Keratinocyte (primary cell): ENCODE measurements at regions not wholly inside any gene's neighbourhood (a gene's known extent, or its start where the extent isn't known, plus 50 kb on each side); places are given as distances from the start of the nearest gene placed in this dataset.

Source experiments
- DNase-seq: peaks from one replicate; pipeline ENCODE4 v3.0.0-alpha.2; 2011; ENCODE audit warnings: low read depth, missing footprints, low spot score
- FAIRE-seq: peaks from 2 replicates; lab custom pipeline; 2011; peaks lifted over from hg19 to GRCh38; lab: Jason Lieb, UNC
- H2AFZ ChIP-seq: 2 replicates; pipeline ENCODE4 v1.6.0; 2012; ENCODE audit warnings: low read length, control low read depth, inconsistent platforms; ENCODE audit not compliant: control insufficient read depth
- H3K27ac ChIP-seq: 2 replicates; pipeline ENCODE4 v1.5.1; 2011; ENCODE audit warnings: low read length; ENCODE audit not compliant: control insufficient read depth, insufficient read depth
- H3K27me3 ChIP-seq: 3 replicates; pipeline ENCODE4 v1.6.0; 2011; ENCODE audit warnings: low read length; ENCODE audit not compliant: control insufficient read depth, insufficient read depth; ENCODE audit errors: extremely low read depth
- H3K36me3 ChIP-seq, 2 experiments: 2 replicates in 1 of 2; 3 replicates in 1 of 2; pipeline ENCODE4 v1.5.1; 2011; ENCODE audit warnings: low read length in 2 of 2, mild to moderate bottlenecking in 1 of 2; ENCODE audit not compliant: control insufficient read depth in 2 of 2, insufficient read depth in 2 of 2; ENCODE audit errors: extremely low read depth in 1 of 2
- H3K4me1 ChIP-seq: 3 replicates; pipeline ENCODE4 v1.5.1; 2011; ENCODE audit warnings: low read length; ENCODE audit not compliant: control insufficient read depth, insufficient read depth; ENCODE audit errors: extremely low read depth
- H3K4me2 ChIP-seq: 3 replicates; pipeline ENCODE4 v1.6.0; 2011; ENCODE audit warnings: low read depth, low read length; ENCODE audit not compliant: control insufficient read depth, insufficient read depth; ENCODE audit errors: extremely low read depth
- H3K4me3 ChIP-seq, 3 experiments: fragments of 200-600 bp in 1 of 3; sonication (generic) in 1 of 3; 2 replicates in 2 of 3; 3 replicates in 1 of 3; pipeline ENCODE4 v1.5.1; 2011 to 2016; ENCODE audit warnings: low read length in 3 of 3, mild to moderate bottlenecking in 3 of 3, control low read depth in 2 of 3, inconsistent platforms in 1 of 3, low read depth in 1 of 3, mixed read lengths in 1 of 3, mixed run types in 1 of 3, moderate library complexity in 1 of 3; ENCODE audit not compliant: control insufficient read depth in 2 of 3, insufficient read depth in 2 of 3; ENCODE audit errors: extremely low read depth in 1 of 3
- H3K79me2 ChIP-seq: 2 replicates; pipeline ENCODE4 v1.6.0; 2012; ENCODE audit warnings: low read length; ENCODE audit not compliant: control insufficient read depth, insufficient read depth
- H3K9ac ChIP-seq: 3 replicates; pipeline ENCODE4 v1.6.0; 2011; ENCODE audit warnings: low read length; ENCODE audit not compliant: control insufficient read depth, insufficient read depth; ENCODE audit errors: extremely low read depth
- H3K9me1 ChIP-seq: 3 replicates; pipeline ENCODE4 v1.6.0; 2011; ENCODE audit warnings: low read length; ENCODE audit not compliant: control insufficient read depth, insufficient read depth; ENCODE audit errors: extremely low read depth
- H3K9me3 ChIP-seq: 2 replicates; pipeline ENCODE4 v1.5.1; 2012; ENCODE audit warnings: low read depth, low read length; ENCODE audit not compliant: control insufficient read depth
- H4K20me1 ChIP-seq: 3 replicates; pipeline ENCODE4 v1.6.0; 2011; ENCODE audit warnings: low read length; ENCODE audit not compliant: control insufficient read depth, insufficient read depth; ENCODE audit errors: extremely low read depth
- CTCF ChIP-seq, 3 experiments: IDR thresholded peaks in 1 of 3; conservative IDR thresholded peaks in 1 of 3; optimal IDR thresholded peaks in 1 of 3; 2 replicates in 2 of 3; 3 replicates in 1 of 3; pipeline versions ENCODE3 to v1.5.1; 2011; ENCODE audit warnings: low read length in 3 of 3, mild to moderate bottlenecking in 3 of 3, moderate library complexity in 2 of 3, control low read depth in 1 of 3, inconsistent platforms in 1 of 3; ENCODE audit not compliant: insufficient read depth in 2 of 3; ENCODE audit errors: extremely low read depth in 1 of 3
- EZH2 ChIP-seq: IDR thresholded peaks from one replicate; pipeline ENCODE4 v1.6.1; 2012; ENCODE audit warnings: inconsistent platforms, mild to moderate bottlenecking, low read length, moderate library complexity
- dilution Hi-C: fragments of 300-500 bp; cut with MboI; formaldehyde crosslinking; loops from one replicate; pipeline ENCODE4 v1.7.0; 2020; ENCODE audit warnings: low sequenced_read_pairs; ENCODE audit not compliant: extremely low pct_ligation_motif_present

- Histone ChIP-seq H3K4me1 (no peaks in the 10 kb centered on the region), H3K79me2 (no peaks in the 10 kb centered on the region), H4K20me1 (no peaks in the 10 kb centered on the region), H3K9ac (no peak overlapping the region), H3K27me3 (no peaks in the 10 kb centered on the region), H3K4me2 (no peak overlapping the region), H3K27ac (no peak overlapping the region), H3K4me3 (no peak overlapping the region), H3K9me3 (no peaks in the 10 kb centered on the region), H3K36me3 (no peaks in the 10 kb centered on the region), H3K9me1 (no peaks in the 10 kb centered on the region), H2AFZ (no peak overlapping the region)
- dilution Hi-C loops, result no loop called here
- DNase-seq, result no peak
- no peak for FAIRE-seq
- TF ChIP-seq CTCF (optimal IDR thresholded peaks at IDR 0.05 in 1 of 3, IDR thresholded peaks at IDR 0.05 in 1 of 3, conservative IDR thresholded peaks at IDR 0.05 in 1 of 3; ENCODE audit: extremely low read depth in 1 of 3, insufficient read depth in 2 of 3, low read length in 3 of 3), result no peak
- TF ChIP-seq EZH2, result no peak
These were observed 168.0 kb downstream of the SNX10 start for GRCh38 chr7:26459540-26460193.

- dilution Hi-C loops, result no loop called here
- FAIRE-seq (no peak), DNase-seq (no peak)
- Histone ChIP-seq H3K36me3 (no peaks in the 10 kb centered on the region), H3K4me2 (no peak overlapping the region), H3K9me1 (no peaks in the 10 kb centered on the region), H3K4me1 (no peaks in the 10 kb centered on the region), H2AFZ (no peak overlapping the region), H3K9me3 (no peaks in the 10 kb centered on the region), H3K79me2 (no peaks in the 10 kb centered on the region), H3K27me3 (no peaks in the 10 kb centered on the region), H3K4me3 (no peak overlapping the region), H3K9ac (no peak overlapping the region), H3K27ac (no peak overlapping the region), H4K20me1 (no peaks in the 10 kb centered on the region)
- TF ChIP-seq EZH2 (no peak), CTCF (optimal IDR thresholded peaks at IDR 0.05 in 1 of 3, IDR thresholded peaks at IDR 0.05 in 1 of 3, conservative IDR thresholded peaks at IDR 0.05 in 1 of 3; ENCODE audit: extremely low read depth in 1 of 3, insufficient read depth in 2 of 3, low read length in 3 of 3) (no peak)
These were observed 168.9 kb downstream of the SNX10 start for GRCh38 chr7:26460351-26461085.
